Body of pancreas (tissue), 4 donors: ENCODE measurements at regions not wholly inside any gene's neighbourhood (a gene's known extent, or its start where the extent isn't known, plus 50 kb on each side); places are given as distances from the start of the nearest gene placed in this dataset.
"Not testable (repeated sequence)": the region's sequence is repeated elsewhere in the genome, so short reads cannot be mapped to it uniquely, and the experiment has no call there.

ENCODE experiments used
- ATAC-seq: fragments of 150-250 bp; one replicate; pipeline ENCODE4 v1.9.1; 2016
- DNase-seq, 4 donors: peaks; one replicate each; pipeline ENCODE4 v3.0.0-alpha.2; 2019
- H3K27ac ChIP-seq, 4 donors: fragments of 200-600 bp; sonication (generic); 1 replicate in 3 of 4; 2 replicates in 1 of 4; pipeline versions ENCODE4 v1.5.1 to v1.6.1; 2016 to 2019; ENCODE audit warnings: mild to moderate bottlenecking in 1 of 4, mixed read lengths in 1 of 4, moderate library complexity in 1 of 4
- H3K27me3 ChIP-seq, 2 donors: fragments of 200-600 bp; sonication (generic); one replicate each; pipeline ENCODE4 v1.6.0; 2016; ENCODE audit warnings: mild to moderate bottlenecking in 1 of 2
- H3K36me3 ChIP-seq, 2 donors: fragments of 200-600 bp; sonication (generic); replicated peaks in 1 of 2; 2 replicates each; pipeline ENCODE4 v1.5.1; 2016; ENCODE audit warnings: low read depth in 2 of 2; ENCODE audit not compliant: insufficient read depth in 1 of 2
- H3K4me1 ChIP-seq: fragments of 200-600 bp; sonication (generic); one replicate; pipeline ENCODE4 v1.6.0; 2016
- H3K4me3 ChIP-seq, 2 donors: fragments of 200-600 bp; sonication (generic); 1 replicate in 1 of 2; 2 replicates in 1 of 2; pipeline ENCODE4 v1.5.1; 2016 to 2019
- H3K9me3 ChIP-seq, 3 donors: fragments of 200-600 bp; sonication (generic); 1 replicate in 2 of 3; 2 replicates in 1 of 3; pipeline ENCODE4 v1.5.1; 2016
- POLR2A ChIP-seq, 3 donors: fragments of 450-650 bp; IDR thresholded peaks; one replicate each; pipeline ENCODE4 v1.6.1; 2016; ENCODE audit warnings: antibody characterized with exemption in 3 of 3, mild to moderate bottlenecking in 2 of 3
- WGBS, 2 donors: methylation state at CpG; one replicate each; pipeline ENCODE4 v1.1.5; 2017; 5-methylcytosine and 5-hydroxymethylcytosine counted together
- intact Hi-C: fragments of 100-400 bp; cut with DNase I; formaldehyde crosslinking; loops from one replicate; pipeline ENCODE4 v1.15.1; 2023
- TF ChIP-seq, protein P1 (sequence below), 7 experiments: fragments of 450-650 bp in 4 of 7; fragments of 200-600 bp in 3 of 7; sonication (generic) in 3 of 7; IDR thresholded peaks; one replicate each; pipeline ENCODE4 v1.5.1; 2016 to 2019; ENCODE audit warnings: antibody characterized with exemption in 7 of 7

DNA sequence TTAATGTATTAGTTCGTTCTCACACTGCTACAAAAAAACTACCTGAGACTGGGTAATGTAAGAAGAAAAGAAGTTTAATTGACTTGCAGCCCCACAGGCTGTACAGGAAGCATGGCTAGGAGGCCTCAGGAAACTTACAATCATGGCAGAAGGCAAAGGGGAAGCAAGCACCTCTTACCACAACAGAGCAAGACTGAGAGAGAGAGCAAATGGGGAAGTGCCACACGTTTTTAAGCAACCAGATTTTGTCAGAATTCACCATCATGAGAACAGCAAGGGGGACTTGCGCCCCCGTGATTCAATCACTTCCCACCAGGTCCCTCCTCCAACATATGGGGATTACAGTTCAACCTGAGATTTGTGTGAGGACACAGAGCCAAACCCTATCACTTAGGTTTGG, 70.8 kb upstream of the SRSF6 start:
- WGBS, 2 donors, result 42 to 43% methylated on average over 4 of the region's 4 CpGs
- Histone ChIP-seq H3K9me3 (no peaks in the 10 kb centered on the region), H3K27ac (no peak overlapping the region), H3K36me3 (no peaks in the 10 kb centered on the region), H3K4me1 (no peaks in the 10 kb centered on the region), H3K27me3 (no peaks in the 10 kb centered on the region), H3K4me3 (no peak overlapping the region)
- no peak for TF ChIP-seq POLR2A (IDR thresholded peaks at IDR 0.05)
- TF ChIP-seq, protein P1, sequence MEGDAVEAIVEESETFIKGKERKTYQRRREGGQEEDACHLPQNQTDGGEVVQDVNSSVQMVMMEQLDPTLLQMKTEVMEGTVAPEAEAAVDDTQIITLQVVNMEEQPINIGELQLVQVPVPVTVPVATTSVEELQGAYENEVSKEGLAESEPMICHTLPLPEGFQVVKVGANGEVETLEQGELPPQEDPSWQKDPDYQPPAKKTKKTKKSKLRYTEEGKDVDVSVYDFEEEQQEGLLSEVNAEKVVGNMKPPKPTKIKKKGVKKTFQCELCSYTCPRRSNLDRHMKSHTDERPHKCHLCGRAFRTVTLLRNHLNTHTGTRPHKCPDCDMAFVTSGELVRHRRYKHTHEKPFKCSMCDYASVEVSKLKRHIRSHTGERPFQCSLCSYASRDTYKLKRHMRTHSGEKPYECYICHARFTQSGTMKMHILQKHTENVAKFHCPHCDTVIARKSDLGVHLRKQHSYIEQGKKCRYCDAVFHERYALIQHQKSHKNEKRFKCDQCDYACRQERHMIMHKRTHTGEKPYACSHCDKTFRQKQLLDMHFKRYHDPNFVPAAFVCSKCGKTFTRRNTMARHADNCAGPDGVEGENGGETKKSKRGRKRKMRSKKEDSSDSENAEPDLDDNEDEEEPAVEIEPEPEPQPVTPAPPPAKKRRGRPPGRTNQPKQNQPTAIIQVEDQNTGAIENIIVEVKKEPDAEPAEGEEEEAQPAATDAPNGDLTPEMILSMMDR (IDR thresholded peaks at IDR 0.05), result no peak
- intact Hi-C loops, result no loop called here
- DNase-seq, result no peak
- no peak for ATAC-seq

- intact Hi-C loops, result no loop called here
- no peak for TF ChIP-seq POLR2A (IDR thresholded peaks at IDR 0.05)
- TF ChIP-seq, protein P1 (IDR thresholded peaks at IDR 0.05), result no peak
- Histone ChIP-seq H3K27me3 (no peaks in the 10 kb centered on the region), H3K4me3 (no peak overlapping the region), H3K4me1 (no peaks in the 10 kb centered on the region), H3K36me3 (no peaks in the 10 kb centered on the region), H3K9me3 (no peaks in the 10 kb centered on the region), H3K27ac (no peak overlapping the region)
- DNase-seq, result no peak
- 77 to 79% methylated on average over 4 of the region's 4 CpGs for WGBS, 2 donors
- no peak for ATAC-seq
Measured at GRCh38 chr20:43385914-43386313, 71.8 kb upstream of the SRSF6 start.

DNA sequence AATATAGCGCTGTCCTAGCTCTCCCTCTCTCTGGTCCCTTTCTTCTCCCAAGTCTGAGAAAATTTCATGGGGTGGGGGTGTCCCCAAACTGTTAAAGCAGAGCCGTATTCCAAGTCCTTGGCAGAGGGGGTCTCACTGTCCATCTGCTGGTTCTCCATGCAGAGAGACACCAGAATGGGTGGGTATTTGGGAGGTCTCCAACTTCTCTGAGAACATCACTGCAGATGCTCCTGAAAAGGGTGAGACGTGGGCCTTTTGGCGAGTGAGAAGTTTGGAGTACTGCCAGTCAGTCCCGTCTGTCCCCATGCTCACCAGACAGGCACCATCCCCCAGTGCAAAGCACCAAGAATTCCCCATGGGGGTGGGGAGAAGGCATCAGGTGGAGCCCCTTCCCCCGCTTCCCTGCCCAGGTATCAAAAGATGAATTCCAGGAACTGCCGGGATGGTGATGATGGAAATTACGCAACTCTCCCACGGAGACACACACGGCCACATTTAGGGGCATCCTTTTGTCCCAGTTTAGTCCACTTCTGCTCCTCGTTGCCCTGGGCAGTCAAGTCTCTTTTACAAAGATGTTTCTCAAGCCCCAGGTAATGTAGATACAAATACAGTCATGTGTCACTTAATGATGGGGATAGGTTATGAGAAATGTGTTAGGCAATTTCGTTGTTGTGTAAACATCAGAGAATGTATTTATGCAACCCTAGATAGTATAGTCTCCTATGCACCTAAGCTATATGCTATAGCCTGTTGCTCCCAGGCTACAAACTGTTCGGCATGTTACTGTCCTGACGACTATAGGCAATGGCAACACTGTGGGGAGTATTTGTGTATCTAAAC, 73.4 kb upstream of the SRSF6 start:
- H3K27ac ChIP-seq, result no peak overlapping the region
- H3K27me3 ChIP-seq, result no peaks in the 10 kb centered on the region
- no peak for TF ChIP-seq POLR2A (IDR thresholded peaks at IDR 0.05)
- TF ChIP-seq, protein P1 (IDR thresholded peaks at IDR 0.05), result no peak
- DNase-seq, result no peak
- H3K9me3 ChIP-seq, result no peaks in the 10 kb centered on the region
- no peak for ATAC-seq
- H3K4me1 ChIP-seq, result no peaks in the 10 kb centered on the region
- WGBS, 2 donors, result 53 to 56% methylated on average over 12 to 14 of the region's 14 CpGs
- intact Hi-C loops, result no loop called here
- no peaks in the 10 kb centered on the region for H3K36me3 ChIP-seq
- H3K4me3 ChIP-seq, result no peak overlapping the region

DNA sequence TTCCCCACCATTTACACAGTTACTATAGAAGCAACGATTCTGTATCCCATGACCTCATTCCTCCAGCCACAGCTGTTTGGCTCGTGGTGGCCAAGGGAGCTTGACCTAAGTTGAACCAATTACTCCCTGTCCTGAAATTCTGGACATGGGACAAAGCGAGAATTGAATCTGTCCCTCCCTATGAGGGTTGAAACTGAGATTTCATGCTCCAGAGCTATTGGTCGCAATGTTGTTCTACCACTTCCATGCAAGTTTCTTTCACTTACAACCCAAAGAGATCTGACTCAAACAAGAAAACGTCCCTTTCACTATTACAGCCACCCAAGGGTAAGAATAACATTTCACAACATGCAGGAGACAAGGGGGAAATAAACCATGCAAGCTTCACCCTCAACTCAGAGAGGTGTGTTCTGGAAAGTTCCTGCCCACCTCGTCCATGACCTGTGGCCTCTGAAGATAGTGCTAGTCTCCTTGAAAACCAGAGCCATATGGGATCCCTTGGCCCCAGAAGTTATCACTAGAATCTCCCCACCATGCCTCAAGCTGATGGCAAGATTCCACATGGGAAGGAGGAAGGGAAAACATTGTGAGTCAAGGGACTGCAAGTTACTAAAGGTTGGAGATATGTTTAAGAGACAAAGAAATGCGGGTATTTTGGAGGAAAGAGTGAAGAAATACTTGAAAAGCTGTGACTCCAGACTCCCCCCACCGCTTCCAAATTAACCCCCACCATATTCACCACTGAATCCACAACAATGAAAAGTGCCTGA, 74.5 kb upstream of the SRSF6 start:
- H3K27ac ChIP-seq, result no peak overlapping the region
- intact Hi-C loops, result no loop called here
- H3K9me3 ChIP-seq, result no peaks in the 10 kb centered on the region
- DNase-seq (no peak), ATAC-seq (no peak)
- no peak for TF ChIP-seq POLR2A (IDR thresholded peaks at IDR 0.05)
- TF ChIP-seq, protein P1 (IDR thresholded peaks at IDR 0.05), result no peak
- H3K4me1 ChIP-seq, result no peaks in the 10 kb centered on the region
- WGBS, 2 donors, result 35 to 37% methylated on average over 8 of the region's 8 CpGs
- H3K36me3 ChIP-seq, result no peaks in the 10 kb centered on the region
- H3K27me3 ChIP-seq, result no peaks in the 10 kb centered on the region
- H3K4me3 ChIP-seq, result no peak overlapping the region

GRCh38 chr20:43382135-43382534, 75.6 kb upstream of the SRSF6 start:
- H3K9me3 ChIP-seq, H3K4me3 ChIP-seq, H3K36me3 ChIP-seq, DNase-seq, H3K4me1 ChIP-seq, H3K27me3 ChIP-seq, ATAC-seq, H3K27ac ChIP-seq, intact Hi-C loops: not testable (repeated sequence)
- WGBS, 2 donors, result 57 to 66% methylated on average over 6 of the region's 6 CpGs

DNA sequence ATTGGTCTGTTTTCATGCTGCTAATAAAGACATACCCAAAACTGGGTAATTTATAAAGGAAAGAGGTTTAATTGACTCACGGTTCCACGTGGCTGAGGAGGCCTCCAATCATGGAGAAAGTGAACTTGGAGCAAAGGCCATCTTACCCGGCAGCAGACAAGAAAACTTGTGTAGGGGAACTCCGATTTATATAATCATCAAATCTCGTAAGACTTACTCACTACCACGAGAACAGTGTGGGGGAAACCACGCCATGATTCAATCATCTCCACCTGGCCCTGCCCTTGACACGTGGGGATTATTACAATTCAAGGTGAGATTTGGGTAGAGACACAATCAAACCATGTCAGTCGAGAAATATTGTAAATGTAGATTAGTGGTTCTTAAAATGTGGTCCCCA, 76.2 kb upstream of the SRSF6 start:
- ATAC-seq, H3K27ac ChIP-seq, H3K4me3 ChIP-seq, intact Hi-C loops, H3K36me3 ChIP-seq, DNase-seq, H3K4me1 ChIP-seq, H3K9me3 ChIP-seq, H3K27me3 ChIP-seq: not testable (repeated sequence)
- whole genome bisulfite sequencing, 2 donors, result 44 to 46% methylated on average over 9 of the region's 9 CpGs
